Mammary epithelial cell (primary cell): ENCODE measurements at regions not wholly inside any gene's neighbourhood (a gene's known extent, or its start where the extent isn't known, plus 50 kb on each side); places are given as distances from the start of the nearest gene placed in this dataset.

Source experiments
- CTCF ChIP-seq, 2 donors: IDR thresholded peaks in 1 of 2; conservative IDR thresholded peaks in 1 of 2; 2 replicates each; pipeline ENCODE4 v1.5.1; 2011 to 2012; ENCODE audit warnings: inconsistent platforms in 2 of 2, low read length in 2 of 2, mild to moderate bottlenecking in 2 of 2, control low read depth in 1 of 2, low read depth in 1 of 2; ENCODE audit not compliant: insufficient read depth in 1 of 2; ENCODE audit errors: extremely low read depth in 1 of 2
- EZH2 ChIP-seq: IDR thresholded peaks from 2 replicates; pipeline ENCODE4 v1.6.1; 2012; ENCODE audit warnings: low read length, inconsistent platforms, borderline replicate concordance

DNA sequence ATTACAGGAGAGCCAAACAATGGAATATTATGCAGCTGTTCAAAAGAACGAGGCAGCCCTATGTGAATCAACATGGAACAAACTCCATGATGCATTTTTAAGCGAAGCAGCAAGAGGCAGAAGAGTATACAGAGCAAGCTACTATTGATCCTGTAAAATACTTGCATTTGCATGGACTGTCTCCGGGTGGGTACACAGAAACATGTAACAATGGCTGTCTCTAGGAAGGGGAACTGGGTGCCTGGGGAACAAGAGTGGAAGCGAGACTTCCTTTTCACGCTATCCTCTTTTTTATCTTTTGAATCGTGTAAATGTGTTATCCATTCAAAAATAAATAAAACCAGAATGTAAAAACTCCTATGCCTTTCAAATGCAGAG, 93.3 kb upstream of the SIRPA start:
- TF ChIP-seq CTCF (conservative IDR thresholded peaks at IDR 0.05 in 1 of 2, IDR thresholded peaks at IDR 0.05 in 1 of 2; ENCODE audit: extremely low read depth in 1 of 2, insufficient read depth in 1 of 2, low read depth in 1 of 2, low read length in 2 of 2) (no peak), EZH2 (no peak)
